ENCODE measurements at regions not wholly inside any gene's neighbourhood (a gene's known extent, or its start where the extent isn't known, plus 50 kb on each side); places are given as distances from the start of the nearest gene placed in this dataset.

DNA sequence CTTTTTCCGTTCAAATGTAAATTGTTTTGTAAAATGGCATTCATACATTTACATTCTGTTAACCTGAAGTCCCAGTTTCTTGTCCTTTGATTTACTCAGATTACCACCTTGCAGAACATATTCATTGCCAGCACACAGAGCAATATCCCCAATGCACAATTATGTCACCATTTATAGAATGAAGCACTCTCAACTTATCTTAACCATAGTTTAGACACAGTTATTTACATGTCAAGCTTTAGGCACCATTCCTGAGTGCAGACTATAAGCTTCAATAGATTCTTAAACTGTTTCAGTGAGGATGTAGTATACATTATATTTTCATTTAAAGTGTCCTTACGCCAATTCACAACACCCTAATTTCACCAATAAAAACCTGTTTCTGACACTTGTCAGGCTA, 1977.9 kb downstream of the SUCLG1 start:
- ChIA-PET POLR2A (ENCODE audit: low non-redundant PET) (no interaction called here), CTCF (no interaction called here)
- BruUV-seq (replicated peaks): no TSS peak
- no peak for DNase-seq (ENCODE audit: low spot score)
- no peaks in the 10 kb centered on the region for H3K27me3 ChIP-seq (replicated peaks; ENCODE audit: insufficient read depth, low read depth, low read length, poor library complexity)
- H3K4me1 ChIP-seq (ENCODE audit: insufficient read depth, low read length, poor library complexity, severe bottlenecking): no peaks in the 10 kb centered on the region
- H3K36me3 ChIP-seq (ENCODE audit: insufficient read depth, low read length, poor library complexity, severe bottlenecking): no peaks in the 10 kb centered on the region
- intact Hi-C loops (cut with micrococcal nuclease; ENCODE audit: unreplicated experiment): no loop called here
- TF ChIP-seq, protein P1, sequence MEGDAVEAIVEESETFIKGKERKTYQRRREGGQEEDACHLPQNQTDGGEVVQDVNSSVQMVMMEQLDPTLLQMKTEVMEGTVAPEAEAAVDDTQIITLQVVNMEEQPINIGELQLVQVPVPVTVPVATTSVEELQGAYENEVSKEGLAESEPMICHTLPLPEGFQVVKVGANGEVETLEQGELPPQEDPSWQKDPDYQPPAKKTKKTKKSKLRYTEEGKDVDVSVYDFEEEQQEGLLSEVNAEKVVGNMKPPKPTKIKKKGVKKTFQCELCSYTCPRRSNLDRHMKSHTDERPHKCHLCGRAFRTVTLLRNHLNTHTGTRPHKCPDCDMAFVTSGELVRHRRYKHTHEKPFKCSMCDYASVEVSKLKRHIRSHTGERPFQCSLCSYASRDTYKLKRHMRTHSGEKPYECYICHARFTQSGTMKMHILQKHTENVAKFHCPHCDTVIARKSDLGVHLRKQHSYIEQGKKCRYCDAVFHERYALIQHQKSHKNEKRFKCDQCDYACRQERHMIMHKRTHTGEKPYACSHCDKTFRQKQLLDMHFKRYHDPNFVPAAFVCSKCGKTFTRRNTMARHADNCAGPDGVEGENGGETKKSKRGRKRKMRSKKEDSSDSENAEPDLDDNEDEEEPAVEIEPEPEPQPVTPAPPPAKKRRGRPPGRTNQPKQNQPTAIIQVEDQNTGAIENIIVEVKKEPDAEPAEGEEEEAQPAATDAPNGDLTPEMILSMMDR (conservative IDR thresholded peaks at IDR 0.05; ENCODE audit: low read depth, low read length): no peak
- TF ChIP-seq EZH2 (IDR thresholded peaks at IDR 0.05; ENCODE audit: borderline replicate concordance, low read depth, low read length, poor library complexity, severe bottlenecking): no peak
- no peak overlapping the region for H3K27ac ChIP-seq (ENCODE audit: low read depth, low read length, poor library complexity, severe bottlenecking)
- no peak overlapping the region for H3K4me3 ChIP-seq (ENCODE audit: low read depth, low read length, poor library complexity, severe bottlenecking)
- peaks cover 29% of the 10 kb centered on the region for H3K9me3 ChIP-seq (ENCODE audit: low read depth, low read length, poor library complexity, severe bottlenecking)

DNA sequence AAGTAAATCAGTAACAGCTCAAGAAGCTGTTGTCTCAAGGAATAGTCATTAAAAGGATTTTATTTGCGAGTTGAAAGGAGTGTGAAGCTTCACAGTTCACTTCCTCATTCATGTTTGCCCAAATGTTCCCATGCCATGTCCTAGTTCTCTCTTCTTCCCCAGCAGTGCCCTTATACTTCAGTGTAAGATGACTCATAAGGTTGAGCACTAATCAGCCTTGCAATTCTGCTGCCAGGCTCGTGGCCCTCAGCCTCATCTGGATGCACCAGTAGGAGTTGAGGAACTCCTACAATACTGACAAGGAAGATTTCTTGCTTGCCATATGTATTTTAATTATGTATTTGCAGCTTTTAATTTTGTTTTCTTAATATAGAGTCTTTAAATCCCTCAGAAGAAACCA, 1980.4 kb downstream of the SUCLG1 start:
- intact Hi-C loops (cut with micrococcal nuclease; ENCODE audit: unreplicated experiment): no loop called here
- Histone ChIP-seq H3K27ac (ENCODE audit: low read depth, low read length, poor library complexity, severe bottlenecking) (no peak overlapping the region), H3K4me1 (ENCODE audit: insufficient read depth, low read length, poor library complexity, severe bottlenecking) (no peaks in the 10 kb centered on the region), H3K27me3 (replicated peaks; ENCODE audit: insufficient read depth, low read depth, low read length, poor library complexity) (no peaks in the 10 kb centered on the region), H3K9me3 (ENCODE audit: low read depth, low read length, poor library complexity, severe bottlenecking) (peaks cover 37% of the 10 kb centered on the region), H3K4me3 (ENCODE audit: low read depth, low read length, poor library complexity, severe bottlenecking) (no peak overlapping the region), H3K36me3 (ENCODE audit: insufficient read depth, low read length, poor library complexity, severe bottlenecking) (no peaks in the 10 kb centered on the region)
- ChIA-PET POLR2A (ENCODE audit: low non-redundant PET) (no interaction called here), CTCF (no interaction called here)
- DNase-seq (ENCODE audit: low spot score): no peak
- BruUV-seq (replicated peaks): no TSS peak
- TF ChIP-seq EZH2 (IDR thresholded peaks at IDR 0.05; ENCODE audit: borderline replicate concordance, low read depth, low read length, poor library complexity, severe bottlenecking): no peak
- TF ChIP-seq, protein P1 (conservative IDR thresholded peaks at IDR 0.05; ENCODE audit: low read depth, low read length): no peak

DNA sequence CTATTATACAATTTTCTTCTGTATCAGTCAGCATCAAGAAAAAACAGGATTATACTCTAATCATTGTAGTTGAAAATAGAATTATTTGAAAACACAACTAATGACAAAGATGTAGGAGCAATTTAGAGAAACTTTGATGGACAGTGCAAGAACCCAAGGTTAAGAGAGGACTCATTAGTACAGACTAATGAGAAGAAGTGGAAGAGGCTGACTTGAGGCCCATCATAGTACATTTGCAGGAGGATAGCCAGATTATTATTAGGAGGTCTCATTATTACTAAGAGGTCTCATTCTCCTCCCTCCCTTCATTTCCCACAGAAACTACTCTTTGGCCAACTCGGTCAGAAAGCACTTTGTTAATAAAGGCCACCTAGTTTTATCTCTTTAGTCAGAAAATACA, 1983.0 kb downstream of the SUCLG1 start:
- TF ChIP-seq, protein P1 (conservative IDR thresholded peaks at IDR 0.05; ENCODE audit: low read depth, low read length): no peak
- TF ChIP-seq EZH2 (IDR thresholded peaks at IDR 0.05; ENCODE audit: borderline replicate concordance, low read depth, low read length, poor library complexity, severe bottlenecking): no peak
- POLR2A ChIA-PET (ENCODE audit: low non-redundant PET): no interaction called here

More for the DNA sequence above, 1983.0 kb downstream of the SUCLG1 start:
- DNase-seq (ENCODE audit: low spot score): no peak
- no peaks in the 10 kb centered on the region for H3K36me3 ChIP-seq (ENCODE audit: insufficient read depth, low read length, poor library complexity, severe bottlenecking)
- H3K27me3 ChIP-seq (replicated peaks; ENCODE audit: insufficient read depth, low read depth, low read length, poor library complexity): no peaks in the 10 kb centered on the region
- H3K9me3 ChIP-seq (ENCODE audit: low read depth, low read length, poor library complexity, severe bottlenecking): peaks cover 28% of the 10 kb centered on the region
- no peaks in the 10 kb centered on the region for H3K4me1 ChIP-seq (ENCODE audit: insufficient read depth, low read length, poor library complexity, severe bottlenecking)
- intact Hi-C loops (cut with micrococcal nuclease; ENCODE audit: unreplicated experiment): no loop called here
- BruUV-seq (replicated peaks): no TSS peak
- H3K27ac ChIP-seq (ENCODE audit: low read depth, low read length, poor library complexity, severe bottlenecking): no peak overlapping the region
- CTCF ChIA-PET: no interaction called here
- no peak overlapping the region for H3K4me3 ChIP-seq (ENCODE audit: low read depth, low read length, poor library complexity, severe bottlenecking)

All from A673 (cell line).